DND-41 (cell line): ENCODE measurements at regions not wholly inside any gene's neighbourhood (a gene's known extent, or its start where the extent isn't known, plus 50 kb on each side); places are given as distances from the start of the nearest gene placed in this dataset.

ENCODE experiments used
- ATAC-seq: fragments of 200-7000 bp; cut with Tn5 transposase; 3 replicates; pipeline ENCODE4 v1.9.1; 2021; ENCODE audit warnings: low read depth; ENCODE audit not compliant: insufficient read depth
- DNase-seq: peaks from one replicate; pipeline ENCODE4 v3.0.0-alpha.2; 2020
- H2AFZ ChIP-seq: 2 replicates; pipeline ENCODE4 v1.6.0; 2012; ENCODE audit warnings: low read depth, low read length
- H3K27ac ChIP-seq: 2 replicates; pipeline ENCODE4 v1.5.1; 2012; ENCODE audit warnings: low read length, inconsistent platforms
- H3K27me3 ChIP-seq: fragments of 200-600 bp; sonication (generic); 2 replicates; pipeline ENCODE4 v1.6.0; 2012; ENCODE audit warnings: low read length, mild to moderate bottlenecking, inconsistent platforms; ENCODE audit not compliant: insufficient read depth, poor library complexity
- H3K36me3 ChIP-seq: 2 replicates; pipeline ENCODE4 v1.5.1; 2012; ENCODE audit warnings: low read length, inconsistent platforms; ENCODE audit not compliant: insufficient read depth
- H3K4me1 ChIP-seq: 2 replicates; pipeline ENCODE4 v1.5.1; 2012; ENCODE audit warnings: mild to moderate bottlenecking, low read length; ENCODE audit not compliant: insufficient read depth
- H3K4me2 ChIP-seq: 2 replicates; pipeline ENCODE4 v1.6.0; 2012; ENCODE audit warnings: mild to moderate bottlenecking, moderate library complexity, low read length, inconsistent platforms; ENCODE audit not compliant: insufficient read depth
- H3K4me3 ChIP-seq, 2 experiments: fragments of 200-600 bp in 1 of 2; shearing (Covaris generic) in 1 of 2; 2 replicates each; pipeline ENCODE4 v1.5.1; 2012 to 2016; ENCODE audit warnings: inconsistent platforms in 2 of 2, low read length in 2 of 2, mild to moderate bottlenecking in 2 of 2, low read depth in 1 of 2, moderate library complexity in 1 of 2
- H3K79me2 ChIP-seq: 2 replicates; pipeline ENCODE4 v1.6.0; 2012; ENCODE audit warnings: low read length, inconsistent platforms; ENCODE audit not compliant: insufficient read depth
- H3K9ac ChIP-seq: 2 replicates; pipeline ENCODE4 v1.6.0; 2012; ENCODE audit warnings: low read depth, mild to moderate bottlenecking, inconsistent platforms, low read length, moderate library complexity
- H3K9me3 ChIP-seq: 2 replicates; pipeline ENCODE4 v1.5.1; 2012; ENCODE audit warnings: low read length, moderate library complexity, mild to moderate bottlenecking, inconsistent platforms; ENCODE audit not compliant: insufficient read depth, severe bottlenecking
- H4K20me1 ChIP-seq: 2 replicates; pipeline ENCODE4 v1.6.0; 2012; ENCODE audit warnings: low read length; ENCODE audit not compliant: insufficient read depth
- EZH2 ChIP-seq: IDR thresholded peaks from 3 replicates; pipeline ENCODE4 v1.6.1; 2012; ENCODE audit warnings: borderline replicate concordance, low read depth, mild to moderate bottlenecking, moderate library complexity, low read length, inconsistent platforms; ENCODE audit not compliant: severe bottlenecking
- TF ChIP-seq, protein P1 (sequence below): IDR thresholded peaks from 2 replicates; pipeline ENCODE4 v1.5.1; 2012; ENCODE audit warnings: borderline replicate concordance, low read length, moderate library complexity, mild to moderate bottlenecking; ENCODE audit not compliant: poor library complexity, severe bottlenecking; ENCODE audit errors: extremely low read depth

DNA sequence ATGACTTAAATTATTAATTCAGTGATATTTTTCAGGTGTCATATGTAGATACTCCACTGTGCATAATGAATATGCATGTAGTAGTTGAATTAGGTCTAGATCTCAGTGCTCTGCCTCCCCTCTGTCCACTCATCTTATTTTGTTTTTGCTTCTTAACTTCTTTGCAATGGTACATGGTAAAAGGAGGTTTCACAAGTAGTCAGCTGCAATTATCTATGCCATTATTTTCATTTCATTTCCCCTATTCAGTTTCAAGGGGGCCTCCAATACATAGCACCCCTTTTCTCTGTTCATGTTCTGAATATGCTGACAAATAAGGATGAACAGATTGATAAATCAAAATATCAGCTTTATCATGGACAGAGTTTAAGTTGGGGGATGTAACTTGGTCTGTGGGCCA is 511.6 kb upstream of the ZNF608 start:
- no peak for TF ChIP-seq EZH2
- TF ChIP-seq, protein P1, sequence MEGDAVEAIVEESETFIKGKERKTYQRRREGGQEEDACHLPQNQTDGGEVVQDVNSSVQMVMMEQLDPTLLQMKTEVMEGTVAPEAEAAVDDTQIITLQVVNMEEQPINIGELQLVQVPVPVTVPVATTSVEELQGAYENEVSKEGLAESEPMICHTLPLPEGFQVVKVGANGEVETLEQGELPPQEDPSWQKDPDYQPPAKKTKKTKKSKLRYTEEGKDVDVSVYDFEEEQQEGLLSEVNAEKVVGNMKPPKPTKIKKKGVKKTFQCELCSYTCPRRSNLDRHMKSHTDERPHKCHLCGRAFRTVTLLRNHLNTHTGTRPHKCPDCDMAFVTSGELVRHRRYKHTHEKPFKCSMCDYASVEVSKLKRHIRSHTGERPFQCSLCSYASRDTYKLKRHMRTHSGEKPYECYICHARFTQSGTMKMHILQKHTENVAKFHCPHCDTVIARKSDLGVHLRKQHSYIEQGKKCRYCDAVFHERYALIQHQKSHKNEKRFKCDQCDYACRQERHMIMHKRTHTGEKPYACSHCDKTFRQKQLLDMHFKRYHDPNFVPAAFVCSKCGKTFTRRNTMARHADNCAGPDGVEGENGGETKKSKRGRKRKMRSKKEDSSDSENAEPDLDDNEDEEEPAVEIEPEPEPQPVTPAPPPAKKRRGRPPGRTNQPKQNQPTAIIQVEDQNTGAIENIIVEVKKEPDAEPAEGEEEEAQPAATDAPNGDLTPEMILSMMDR: no peak
- DNase-seq: no peak
- H3K27me3 ChIP-seq: no peaks in the 10 kb centered on the region
- no peak overlapping the region for H3K9ac ChIP-seq
- H3K4me1 ChIP-seq: no peaks in the 10 kb centered on the region
- H3K79me2 ChIP-seq: no peaks in the 10 kb centered on the region
- H3K4me2 ChIP-seq: no peak overlapping the region
- no peak overlapping the region for H3K4me3 ChIP-seq
- ATAC-seq: no peak
- no peak overlapping the region for H3K27ac ChIP-seq
- H2AFZ ChIP-seq: no peak overlapping the region
- H4K20me1 ChIP-seq: no peaks in the 10 kb centered on the region
- H3K9me3 ChIP-seq: peaks cover 19% of the 10 kb centered on the region
- H3K36me3 ChIP-seq: no peaks in the 10 kb centered on the region

DNA sequence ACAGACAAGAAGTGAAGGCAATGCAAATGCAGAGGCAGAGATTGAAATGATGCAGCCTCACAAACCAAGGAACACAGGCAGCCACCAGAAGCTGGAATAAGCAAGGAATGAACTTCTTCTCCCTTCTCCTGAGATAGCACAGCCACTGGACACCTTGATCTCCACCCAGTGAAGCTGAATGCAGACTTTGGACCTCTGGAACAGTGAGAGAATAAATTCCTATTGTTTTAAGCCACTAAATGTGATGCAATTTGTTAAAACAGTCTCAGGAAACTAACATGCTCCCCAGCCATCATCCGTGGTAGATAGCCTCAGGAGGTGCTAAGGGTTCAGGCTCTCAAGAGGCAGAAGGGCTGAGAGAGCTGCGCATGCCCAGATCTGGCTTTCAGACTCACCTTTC is 512.2 kb upstream of the ZNF608 start:
- no peak overlapping the region for H2AFZ ChIP-seq
- H3K4me1 ChIP-seq: no peaks in the 10 kb centered on the region

DNA sequence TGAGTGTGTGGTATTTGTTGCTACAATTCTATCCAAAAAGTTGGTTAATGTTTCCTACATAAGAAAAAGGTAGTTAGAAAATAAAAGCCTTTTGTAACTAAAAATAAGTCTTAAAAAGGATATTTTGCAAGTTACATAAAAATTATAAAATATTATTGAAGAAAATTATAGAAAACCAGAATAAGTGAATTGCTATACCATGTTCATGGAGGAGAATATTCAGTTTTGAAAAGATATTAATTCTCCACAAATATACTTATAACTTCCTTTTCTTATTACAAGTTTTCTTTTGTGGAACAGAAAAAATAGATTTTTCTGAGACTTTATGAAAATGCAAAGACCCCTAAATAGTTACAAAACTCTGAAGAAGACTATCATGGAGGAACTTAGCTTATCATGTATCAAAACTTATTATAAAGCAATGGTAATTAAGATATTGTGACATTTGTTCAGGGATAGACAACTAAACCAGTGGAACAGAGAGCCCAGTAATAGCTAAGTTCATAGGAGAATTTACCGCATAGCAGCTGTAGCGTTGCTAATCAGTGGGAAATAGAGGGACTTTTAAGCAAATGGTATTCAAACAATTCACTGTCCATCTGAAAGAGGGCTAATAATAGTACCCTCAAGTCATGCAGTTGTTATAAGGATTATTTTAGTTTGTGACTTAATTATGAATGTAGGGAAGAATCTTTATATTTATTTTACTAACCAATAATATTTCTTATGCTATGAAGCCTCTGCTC is 515.2 kb upstream of the ZNF608 start:
- Histone ChIP-seq H3K27me3 (no peaks in the 10 kb centered on the region), H2AFZ (no peak overlapping the region), H3K36me3 (no peaks in the 10 kb centered on the region), H4K20me1 (no peaks in the 10 kb centered on the region), H3K4me1 (no peaks in the 10 kb centered on the region), H3K4me3 (no peak overlapping the region), H3K9me3 (peaks cover 3% of the 10 kb centered on the region), H3K4me2 (no peak overlapping the region), H3K79me2 (no peaks in the 10 kb centered on the region), H3K9ac (no peak overlapping the region), H3K27ac (no peak overlapping the region)
- ATAC-seq (no peak), DNase-seq (no peak)
- TF ChIP-seq EZH2: no peak
- TF ChIP-seq, protein P1: no peak

More for the DNA sequence above, 512.2 kb upstream of the ZNF608 start:
- H3K27me3 ChIP-seq: no peaks in the 10 kb centered on the region
- no peak for TF ChIP-seq EZH2
- TF ChIP-seq, protein P1: no peak
- H3K9me3 ChIP-seq: peaks cover 14% of the 10 kb centered on the region
- DNase-seq (no peak), ATAC-seq (no peak)
- H3K4me3 ChIP-seq: no peak overlapping the region
- no peaks in the 10 kb centered on the region for H3K36me3 ChIP-seq
- H3K9ac ChIP-seq: no peak overlapping the region
- no peak overlapping the region for H3K27ac ChIP-seq
- H3K4me2 ChIP-seq: no peak overlapping the region
- H4K20me1 ChIP-seq: no peaks in the 10 kb centered on the region
- H3K79me2 ChIP-seq: no peaks in the 10 kb centered on the region

DNA sequence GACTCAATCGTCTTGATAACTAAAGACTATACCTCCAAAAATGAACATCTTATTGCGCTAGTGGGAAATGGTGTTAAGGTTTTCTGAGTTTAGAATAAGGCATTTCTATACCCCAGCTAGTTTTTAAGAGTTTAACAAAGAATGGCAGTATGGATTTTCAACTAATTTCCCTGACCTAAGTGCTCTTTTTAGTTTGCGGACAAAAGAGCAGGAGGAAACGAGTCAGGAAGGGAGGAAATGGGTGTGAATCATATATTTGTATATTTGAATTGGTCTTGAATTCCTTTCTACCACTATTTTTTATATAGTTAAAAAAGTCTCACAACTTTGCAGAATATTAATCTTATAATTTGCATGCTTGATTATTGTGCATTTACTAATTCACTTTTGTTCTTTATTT is 516.3 kb upstream of the ZNF608 start:
- Histone ChIP-seq H3K9ac (no peak overlapping the region), H3K36me3 (no peaks in the 10 kb centered on the region), H2AFZ (no peak overlapping the region), H3K4me1 (no peaks in the 10 kb centered on the region), H3K27me3 (no peaks in the 10 kb centered on the region), H3K4me3 (no peak overlapping the region), H3K79me2 (no peaks in the 10 kb centered on the region), H3K9me3 (peaks cover 3% of the 10 kb centered on the region), H3K27ac (no peak overlapping the region), H4K20me1 (no peaks in the 10 kb centered on the region), H3K4me2 (no peak overlapping the region)
- TF ChIP-seq, protein P1: no peak
- no peak for TF ChIP-seq EZH2
- DNase-seq (no peak), ATAC-seq (no peak)
